ENCODE measurements at regions not wholly inside any gene's neighbourhood (a gene's known extent, or its start where the extent isn't known, plus 50 kb on each side); places are given as distances from the start of the nearest gene placed in this dataset.

DNA sequence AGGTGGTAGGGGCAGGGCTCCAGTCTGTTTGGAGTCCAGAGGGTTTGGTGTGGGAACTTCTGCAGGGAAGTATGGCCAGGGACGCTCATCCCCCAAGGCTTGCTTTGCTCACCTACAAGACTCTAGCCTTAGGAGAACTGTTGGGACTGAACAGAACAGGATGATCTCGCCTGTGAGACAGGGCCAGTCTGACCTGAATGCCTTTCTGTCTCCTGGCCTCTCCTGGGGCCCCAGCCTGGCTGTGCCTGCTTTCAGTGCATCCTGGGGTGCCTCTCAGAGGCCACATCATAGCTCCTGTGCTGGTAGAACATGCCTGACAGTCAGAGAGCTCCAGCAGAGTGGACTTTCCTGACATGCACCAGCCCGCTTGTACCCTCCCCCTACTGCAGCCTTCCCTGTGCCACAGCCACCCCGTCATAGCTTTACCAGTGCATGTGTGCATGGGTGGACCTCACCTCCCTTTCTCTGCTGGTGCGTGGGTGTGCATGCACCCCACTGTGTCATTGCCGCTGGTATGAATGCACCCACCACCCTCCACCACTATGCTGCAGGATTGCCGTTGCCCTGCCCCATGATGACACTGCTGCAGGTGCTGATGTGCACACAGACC lies 165.8 kb downstream of the GIPC2 start:
- TF ChIP-seq POLR2A (IDR thresholded peaks at IDR 0.05): no peak
- TF ChIP-seq, protein P1, sequence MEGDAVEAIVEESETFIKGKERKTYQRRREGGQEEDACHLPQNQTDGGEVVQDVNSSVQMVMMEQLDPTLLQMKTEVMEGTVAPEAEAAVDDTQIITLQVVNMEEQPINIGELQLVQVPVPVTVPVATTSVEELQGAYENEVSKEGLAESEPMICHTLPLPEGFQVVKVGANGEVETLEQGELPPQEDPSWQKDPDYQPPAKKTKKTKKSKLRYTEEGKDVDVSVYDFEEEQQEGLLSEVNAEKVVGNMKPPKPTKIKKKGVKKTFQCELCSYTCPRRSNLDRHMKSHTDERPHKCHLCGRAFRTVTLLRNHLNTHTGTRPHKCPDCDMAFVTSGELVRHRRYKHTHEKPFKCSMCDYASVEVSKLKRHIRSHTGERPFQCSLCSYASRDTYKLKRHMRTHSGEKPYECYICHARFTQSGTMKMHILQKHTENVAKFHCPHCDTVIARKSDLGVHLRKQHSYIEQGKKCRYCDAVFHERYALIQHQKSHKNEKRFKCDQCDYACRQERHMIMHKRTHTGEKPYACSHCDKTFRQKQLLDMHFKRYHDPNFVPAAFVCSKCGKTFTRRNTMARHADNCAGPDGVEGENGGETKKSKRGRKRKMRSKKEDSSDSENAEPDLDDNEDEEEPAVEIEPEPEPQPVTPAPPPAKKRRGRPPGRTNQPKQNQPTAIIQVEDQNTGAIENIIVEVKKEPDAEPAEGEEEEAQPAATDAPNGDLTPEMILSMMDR (IDR thresholded peaks at IDR 0.05 in 8 of 11, conservative IDR thresholded peaks at IDR 0.05 in 3 of 11): no peak

Measured in spleen (tissue), 7 donors.